Hematopoietic multipotent progenitor cell (in vitro differentiated cells): ENCODE measurements at regions not wholly inside any gene's neighbourhood (a gene's known extent, or its start where the extent isn't known, plus 50 kb on each side); places are given as distances from the start of the nearest gene placed in this dataset.
"Not testable (repeated sequence)": the region's sequence is repeated elsewhere in the genome, so short reads cannot be mapped to it uniquely, and the experiment has no call there.

ENCODE experiments used
- DNase-seq, 3 donors: peaks; one replicate each; pipeline ENCODE4 v3.0.0-alpha.2; 2011 to 2015; ENCODE audit warnings: low read depth in 2 of 3, low spot score in 2 of 3

- no peak for DNase-seq
Observed at GRCh38 chr2:185984670-185985069, 246.1 kb downstream of the FSIP2 start.

GRCh38 chr2:185988907-185989306 is 250.3 kb downstream of the FSIP2 start:
- not testable (repeated sequence) for DNase-seq

GRCh38 chr2:185990861-185991525 is 252.4 kb downstream of the FSIP2 start:
- DNase-seq = no peak

GRCh38 chr2:185998562-185999070 is 260.0 kb downstream of the FSIP2 start:
- DNase-seq = no peak

GRCh38 chr2:186009341-186009740 is 270.7 kb downstream of the FSIP2 start:
- DNase-seq = no peak

- DNase-seq = no peak
Observed at GRCh38 chr2:186017278-186017677, 278.7 kb downstream of the FSIP2 start.

- DNase-seq = no peak
Observed at GRCh38 chr2:186024921-186025320, 286.3 kb downstream of the FSIP2 start.

GRCh38 chr2:186027922-186028321 is 289.3 kb downstream of the FSIP2 start:
- DNase-seq = no peak

- no peak for DNase-seq
Observed at GRCh38 chr2:186031229-186031628, 292.6 kb downstream of the FSIP2 start.

- DNase-seq = no peak
Observed at GRCh38 chr2:186032102-186032738, 293.6 kb downstream of the FSIP2 start.

- DNase-seq = no peak
Observed at GRCh38 chr2:186032930-186033329, 294.3 kb downstream of the FSIP2 start.

- no peak for DNase-seq
Observed at GRCh38 chr2:186033541-186033940, 294.9 kb downstream of the FSIP2 start.

- DNase-seq = no peak
Observed at GRCh38 chr2:186036862-186037449, 298.4 kb downstream of the FSIP2 start.

- DNase-seq = no peak
Observed at GRCh38 chr2:186042207-186043028, 303.8 kb downstream of the FSIP2 start.

GRCh38 chr2:186044761-186045160 is 306.2 kb downstream of the FSIP2 start:
- no peak for DNase-seq

- no peak for DNase-seq
Observed at GRCh38 chr2:186052930-186053329, 314.3 kb downstream of the FSIP2 start.

- DNase-seq = no peak
Observed at GRCh38 chr2:186058614-186059013, 320.0 kb downstream of the FSIP2 start.

- no peak for DNase-seq
Observed at GRCh38 chr2:186059096-186059495, 320.5 kb downstream of the FSIP2 start.

- no peak for DNase-seq
Observed at GRCh38 chr2:186060744-186061440, 322.3 kb downstream of the FSIP2 start.

GRCh38 chr2:186064507-186064906 is 325.9 kb downstream of the FSIP2 start:
- no peak for DNase-seq

GRCh38 chr2:186065491-186065890 is 326.9 kb downstream of the FSIP2 start:
- DNase-seq = no peak
